ENCODE measurements at regions not wholly inside any gene's neighbourhood (a gene's known extent, or its start where the extent isn't known, plus 50 kb on each side); places are given as distances from the start of the nearest gene placed in this dataset.

GRCh38 chr6:144647971-144648651 is 363.0 kb downstream of the UTRN start:
- Histone ChIP-seq H3K36me3 (ENCODE audit: control insufficient read depth in 2 of 2, insufficient read depth in 2 of 2, low read length in 1 of 2) (no peaks in the 10 kb centered on the region), H3K4me1 (ENCODE audit: control insufficient read depth in 2 of 2, insufficient read depth in 2 of 2, low read length in 1 of 2) (no peaks in the 10 kb centered on the region), H3K9me3 (ENCODE audit: control insufficient read depth in 2 of 2, insufficient read depth in 1 of 2, low read depth in 1 of 2, low read length in 1 of 2) (no peaks in the 10 kb centered on the region), H3K27me3 (ENCODE audit: control insufficient read depth in 1 of 2, insufficient read depth in 2 of 2, low read length in 2 of 2) (no peaks in the 10 kb centered on the region), H3K4me3 (ENCODE audit: low read depth in 1 of 2, low read length in 2 of 2) (no peak overlapping the region), H3K27ac (ENCODE audit: low read depth in 2 of 2, low read length in 1 of 2) (no peak overlapping the region)
- WGBS, 2 donors = 55 to 64% methylated on average over 3 of the region's 3 CpGs

GRCh38 chr6:144649085-144649484 is 363.9 kb downstream of the UTRN start:
- no peaks in the 10 kb centered on the region for H3K9me3 ChIP-seq (ENCODE audit: control insufficient read depth in 2 of 2, insufficient read depth in 1 of 2, low read depth in 1 of 2, low read length in 1 of 2)
- no peaks in the 10 kb centered on the region for H3K36me3 ChIP-seq (ENCODE audit: control insufficient read depth in 2 of 2, insufficient read depth in 2 of 2, low read length in 1 of 2)
- H3K27me3 ChIP-seq (ENCODE audit: control insufficient read depth in 1 of 2, insufficient read depth in 2 of 2, low read length in 2 of 2) = no peaks in the 10 kb centered on the region
- no peaks in the 10 kb centered on the region for H3K4me1 ChIP-seq (ENCODE audit: control insufficient read depth in 2 of 2, insufficient read depth in 2 of 2, low read length in 1 of 2)
- no peak overlapping the region for H3K27ac ChIP-seq (ENCODE audit: low read depth in 2 of 2, low read length in 1 of 2)
- no peak overlapping the region for H3K4me3 ChIP-seq (ENCODE audit: low read depth in 1 of 2, low read length in 2 of 2)
- 88 to 89% methylated on average over 2 of the region's 2 CpGs for WGBS, 2 donors

GRCh38 chr6:144651234-144651633 is 366.1 kb downstream of the UTRN start:
- Histone ChIP-seq H3K4me3 (ENCODE audit: low read depth in 1 of 2, low read length in 2 of 2) (no peak overlapping the region), H3K36me3 (ENCODE audit: control insufficient read depth in 2 of 2, insufficient read depth in 2 of 2, low read length in 1 of 2) (no peaks in the 10 kb centered on the region), H3K27ac (ENCODE audit: low read depth in 2 of 2, low read length in 1 of 2) (no peak overlapping the region), H3K9me3 (ENCODE audit: control insufficient read depth in 2 of 2, insufficient read depth in 1 of 2, low read depth in 1 of 2, low read length in 1 of 2) (no peaks in the 10 kb centered on the region), H3K27me3 (ENCODE audit: control insufficient read depth in 1 of 2, insufficient read depth in 2 of 2, low read length in 2 of 2) (no peaks in the 10 kb centered on the region), H3K4me1 (ENCODE audit: control insufficient read depth in 2 of 2, insufficient read depth in 2 of 2, low read length in 1 of 2) (no peaks in the 10 kb centered on the region)
- WGBS, 2 donors = 76 to 92% methylated on average over 3 of the region's 3 CpGs

- Histone ChIP-seq H3K36me3 (ENCODE audit: control insufficient read depth in 2 of 2, insufficient read depth in 2 of 2, low read length in 1 of 2) (no peaks in the 10 kb centered on the region), H3K9me3 (ENCODE audit: control insufficient read depth in 2 of 2, insufficient read depth in 1 of 2, low read depth in 1 of 2, low read length in 1 of 2) (no peaks in the 10 kb centered on the region), H3K4me3 (ENCODE audit: low read depth in 1 of 2, low read length in 2 of 2) (no peak overlapping the region), H3K27ac (ENCODE audit: low read depth in 2 of 2, low read length in 1 of 2) (no peak overlapping the region), H3K27me3 (ENCODE audit: control insufficient read depth in 1 of 2, insufficient read depth in 2 of 2, low read length in 2 of 2) (no peaks in the 10 kb centered on the region), H3K4me1 (ENCODE audit: control insufficient read depth in 2 of 2, insufficient read depth in 2 of 2, low read length in 1 of 2) (no peaks in the 10 kb centered on the region)
- WGBS, 2 donors = 85 to 93% methylated on average over 9 of the region's 9 CpGs
Measured at GRCh38 chr6:144652292-144652891, 367.3 kb downstream of the UTRN start.

GRCh38 chr6:144653885-144654505 is 368.9 kb downstream of the UTRN start:
- 47 to 53% methylated on average over 6 of the region's 6 CpGs for WGBS, 2 donors
- H3K36me3 ChIP-seq (ENCODE audit: control insufficient read depth in 2 of 2, insufficient read depth in 2 of 2, low read length in 1 of 2) = no peaks in the 10 kb centered on the region

GRCh38 chr6:144654506-144654905 is 369.4 kb downstream of the UTRN start:
- 44 to 55% methylated on average over 1 of the region's 1 CpG for WGBS, 2 donors
- no peak overlapping the region for H3K27ac ChIP-seq (ENCODE audit: low read depth in 2 of 2, low read length in 1 of 2)
- no peaks in the 10 kb centered on the region for H3K4me1 ChIP-seq (ENCODE audit: control insufficient read depth in 2 of 2, insufficient read depth in 2 of 2, low read length in 1 of 2)
- H3K9me3 ChIP-seq (ENCODE audit: control insufficient read depth in 2 of 2, insufficient read depth in 1 of 2, low read depth in 1 of 2, low read length in 1 of 2) = no peaks in the 10 kb centered on the region
- H3K36me3 ChIP-seq (ENCODE audit: control insufficient read depth in 2 of 2, insufficient read depth in 2 of 2, low read length in 1 of 2) = no peaks in the 10 kb centered on the region
- H3K4me3 ChIP-seq (ENCODE audit: low read depth in 1 of 2, low read length in 2 of 2) = no peak overlapping the region
- no peaks in the 10 kb centered on the region for H3K27me3 ChIP-seq (ENCODE audit: control insufficient read depth in 1 of 2, insufficient read depth in 2 of 2, low read length in 2 of 2)

More at GRCh38 chr6:144653885-144654505, 368.9 kb downstream of the UTRN start:
- H3K27ac ChIP-seq (ENCODE audit: low read depth in 2 of 2, low read length in 1 of 2) = no peak overlapping the region
- H3K4me3 ChIP-seq (ENCODE audit: low read depth in 1 of 2, low read length in 2 of 2) = no peak overlapping the region
- no peaks in the 10 kb centered on the region for H3K27me3 ChIP-seq (ENCODE audit: control insufficient read depth in 1 of 2, insufficient read depth in 2 of 2, low read length in 2 of 2)
- no peaks in the 10 kb centered on the region for H3K9me3 ChIP-seq (ENCODE audit: control insufficient read depth in 2 of 2, insufficient read depth in 1 of 2, low read depth in 1 of 2, low read length in 1 of 2)
- no peaks in the 10 kb centered on the region for H3K4me1 ChIP-seq (ENCODE audit: control insufficient read depth in 2 of 2, insufficient read depth in 2 of 2, low read length in 1 of 2)

GRCh38 chr6:144655376-144655775 is 370.2 kb downstream of the UTRN start:
- Histone ChIP-seq H3K36me3 (ENCODE audit: control insufficient read depth in 2 of 2, insufficient read depth in 2 of 2, low read length in 1 of 2) (no peaks in the 10 kb centered on the region), H3K4me1 (ENCODE audit: control insufficient read depth in 2 of 2, insufficient read depth in 2 of 2, low read length in 1 of 2) (no peaks in the 10 kb centered on the region), H3K4me3 (ENCODE audit: low read depth in 1 of 2, low read length in 2 of 2) (no peak overlapping the region), H3K9me3 (ENCODE audit: control insufficient read depth in 2 of 2, insufficient read depth in 1 of 2, low read depth in 1 of 2, low read length in 1 of 2) (no peaks in the 10 kb centered on the region), H3K27me3 (ENCODE audit: control insufficient read depth in 1 of 2, insufficient read depth in 2 of 2, low read length in 2 of 2) (no peaks in the 10 kb centered on the region), H3K27ac (ENCODE audit: low read depth in 2 of 2, low read length in 1 of 2) (no peak overlapping the region)
- 84 to 91% methylated on average over 1 of the region's 1 CpG for WGBS, 2 donors

GRCh38 chr6:144657691-144658090 is 372.6 kb downstream of the UTRN start:
- H3K4me3 ChIP-seq (ENCODE audit: low read depth in 1 of 2, low read length in 2 of 2) = no peak overlapping the region
- WGBS, 2 donors = 64 to 65% methylated on average over 2 of the region's 2 CpGs
- H3K27ac ChIP-seq (ENCODE audit: low read depth in 2 of 2, low read length in 1 of 2) = no peak overlapping the region
- no peaks in the 10 kb centered on the region for H3K4me1 ChIP-seq (ENCODE audit: control insufficient read depth in 2 of 2, insufficient read depth in 2 of 2, low read length in 1 of 2)
- no peaks in the 10 kb centered on the region for H3K9me3 ChIP-seq (ENCODE audit: control insufficient read depth in 2 of 2, insufficient read depth in 1 of 2, low read depth in 1 of 2, low read length in 1 of 2)
- H3K27me3 ChIP-seq (ENCODE audit: control insufficient read depth in 1 of 2, insufficient read depth in 2 of 2, low read length in 2 of 2) = no peaks in the 10 kb centered on the region
- no peaks in the 10 kb centered on the region for H3K36me3 ChIP-seq (ENCODE audit: control insufficient read depth in 2 of 2, insufficient read depth in 2 of 2, low read length in 1 of 2)

GRCh38 chr6:144659202-144660182 is 374.4 kb downstream of the UTRN start:
- no peaks in the 10 kb centered on the region for H3K36me3 ChIP-seq (ENCODE audit: control insufficient read depth in 2 of 2, insufficient read depth in 2 of 2, low read length in 1 of 2)
- no peak overlapping the region for H3K4me3 ChIP-seq (ENCODE audit: low read depth in 1 of 2, low read length in 2 of 2)
- H3K9me3 ChIP-seq (ENCODE audit: control insufficient read depth in 2 of 2, insufficient read depth in 1 of 2, low read depth in 1 of 2, low read length in 1 of 2) = no peaks in the 10 kb centered on the region
- H3K4me1 ChIP-seq (ENCODE audit: control insufficient read depth in 2 of 2, insufficient read depth in 2 of 2, low read length in 1 of 2) = no peaks in the 10 kb centered on the region
- WGBS, 2 donors = 56 to 61% methylated on average over 14 of the region's 14 CpGs
- no peaks in the 10 kb centered on the region for H3K27me3 ChIP-seq (ENCODE audit: control insufficient read depth in 1 of 2, insufficient read depth in 2 of 2, low read length in 2 of 2)
- no peak overlapping the region for H3K27ac ChIP-seq (ENCODE audit: low read depth in 2 of 2, low read length in 1 of 2)
